ENCODE measurements at regions not wholly inside any gene's neighbourhood (a gene's known extent, or its start where the extent isn't known, plus 50 kb on each side); places are given as distances from the start of the nearest gene placed in this dataset.

DNA sequence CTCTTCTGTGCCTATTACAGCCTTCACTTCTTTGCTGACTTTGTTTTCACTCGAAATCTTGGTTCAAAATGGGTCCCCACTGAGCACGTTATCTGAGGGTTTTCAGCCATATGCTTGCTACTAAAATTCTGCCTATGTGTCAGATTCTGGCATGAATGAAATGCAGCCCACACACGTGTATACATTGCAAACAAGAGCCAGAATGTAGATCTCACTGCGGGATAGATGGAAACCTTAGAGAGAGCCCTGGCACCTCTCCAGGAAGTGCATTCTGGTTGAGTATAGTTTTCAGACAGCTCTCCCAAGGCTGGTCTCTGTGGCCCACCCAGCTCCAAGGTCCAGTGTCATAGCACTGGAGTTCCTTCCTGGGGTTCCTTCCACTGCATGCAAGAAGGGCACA lies 234.7 kb upstream of the GJB5 start:
- TF ChIP-seq, protein P1, sequence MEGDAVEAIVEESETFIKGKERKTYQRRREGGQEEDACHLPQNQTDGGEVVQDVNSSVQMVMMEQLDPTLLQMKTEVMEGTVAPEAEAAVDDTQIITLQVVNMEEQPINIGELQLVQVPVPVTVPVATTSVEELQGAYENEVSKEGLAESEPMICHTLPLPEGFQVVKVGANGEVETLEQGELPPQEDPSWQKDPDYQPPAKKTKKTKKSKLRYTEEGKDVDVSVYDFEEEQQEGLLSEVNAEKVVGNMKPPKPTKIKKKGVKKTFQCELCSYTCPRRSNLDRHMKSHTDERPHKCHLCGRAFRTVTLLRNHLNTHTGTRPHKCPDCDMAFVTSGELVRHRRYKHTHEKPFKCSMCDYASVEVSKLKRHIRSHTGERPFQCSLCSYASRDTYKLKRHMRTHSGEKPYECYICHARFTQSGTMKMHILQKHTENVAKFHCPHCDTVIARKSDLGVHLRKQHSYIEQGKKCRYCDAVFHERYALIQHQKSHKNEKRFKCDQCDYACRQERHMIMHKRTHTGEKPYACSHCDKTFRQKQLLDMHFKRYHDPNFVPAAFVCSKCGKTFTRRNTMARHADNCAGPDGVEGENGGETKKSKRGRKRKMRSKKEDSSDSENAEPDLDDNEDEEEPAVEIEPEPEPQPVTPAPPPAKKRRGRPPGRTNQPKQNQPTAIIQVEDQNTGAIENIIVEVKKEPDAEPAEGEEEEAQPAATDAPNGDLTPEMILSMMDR (IDR thresholded peaks at IDR 0.05), result no peak
- no peak for TF ChIP-seq KDM5A (IDR thresholded peaks at IDR 0.05)
- no peak for TF ChIP-seq JUNB (IDR thresholded peaks at IDR 0.05)
- TF ChIP-seq POLR2A (IDR thresholded peaks at IDR 0.05; ENCODE audit: low read length), result no peak
- TF ChIP-seq CHD4 (IDR thresholded peaks at IDR 0.05; ENCODE audit: borderline replicate concordance), result no peak
- TF ChIP-seq RCOR1 (IDR thresholded peaks at IDR 0.05; ENCODE audit: low read depth, low read length), result no peak
- TF ChIP-seq REST (IDR thresholded peaks at IDR 0.05), result no peak
- TF ChIP-seq MAZ (IDR thresholded peaks at IDR 0.05; ENCODE audit: borderline replicate concordance, low read depth, low read length), result no peak
- no peak for TF ChIP-seq JUN (IDR thresholded peaks at IDR 0.05)
- no peak for TF ChIP-seq HMGXB4 (CRISPR knock-in tag; IDR thresholded peaks at IDR 0.05; ENCODE audit: borderline replicate concordance)
- no peak for TF ChIP-seq CHD2 (IDR thresholded peaks at IDR 0.05; ENCODE audit: low read length, partially characterized antibody)
- TF ChIP-seq, protein P2, sequence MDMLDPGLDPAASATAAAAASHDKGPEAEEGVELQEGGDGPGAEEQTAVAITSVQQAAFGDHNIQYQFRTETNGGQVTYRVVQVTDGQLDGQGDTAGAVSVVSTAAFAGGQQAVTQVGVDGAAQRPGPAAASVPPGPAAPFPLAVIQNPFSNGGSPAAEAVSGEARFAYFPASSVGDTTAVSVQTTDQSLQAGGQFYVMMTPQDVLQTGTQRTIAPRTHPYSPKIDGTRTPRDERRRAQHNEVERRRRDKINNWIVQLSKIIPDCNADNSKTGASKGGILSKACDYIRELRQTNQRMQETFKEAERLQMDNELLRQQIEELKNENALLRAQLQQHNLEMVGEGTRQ (IDR thresholded peaks at IDR 0.05), result no peak
- TF ChIP-seq KDM1A (IDR thresholded peaks at IDR 0.05; ENCODE audit: low read depth), result no peak
